Right renal cortex interstitium (tissue), 3 donors: ENCODE measurements at regions not wholly inside any gene's neighbourhood (a gene's known extent, or its start where the extent isn't known, plus 50 kb on each side); places are given as distances from the start of the nearest gene placed in this dataset.

ENCODE experiments used
- DNase-seq, 3 donors: peaks; one replicate each; pipeline ENCODE4 v3.0.0-alpha.2; 2013; ENCODE audit warnings: low read depth in 3 of 3, low spot score in 2 of 3

- no peak for DNase-seq
These were observed 61.1 kb upstream of the ARID5B start for GRCh38 chr10:61840403-61840802.

- DNase-seq: no peak
These were observed 60.1 kb upstream of the ARID5B start for GRCh38 chr10:61841338-61841875.

DNA sequence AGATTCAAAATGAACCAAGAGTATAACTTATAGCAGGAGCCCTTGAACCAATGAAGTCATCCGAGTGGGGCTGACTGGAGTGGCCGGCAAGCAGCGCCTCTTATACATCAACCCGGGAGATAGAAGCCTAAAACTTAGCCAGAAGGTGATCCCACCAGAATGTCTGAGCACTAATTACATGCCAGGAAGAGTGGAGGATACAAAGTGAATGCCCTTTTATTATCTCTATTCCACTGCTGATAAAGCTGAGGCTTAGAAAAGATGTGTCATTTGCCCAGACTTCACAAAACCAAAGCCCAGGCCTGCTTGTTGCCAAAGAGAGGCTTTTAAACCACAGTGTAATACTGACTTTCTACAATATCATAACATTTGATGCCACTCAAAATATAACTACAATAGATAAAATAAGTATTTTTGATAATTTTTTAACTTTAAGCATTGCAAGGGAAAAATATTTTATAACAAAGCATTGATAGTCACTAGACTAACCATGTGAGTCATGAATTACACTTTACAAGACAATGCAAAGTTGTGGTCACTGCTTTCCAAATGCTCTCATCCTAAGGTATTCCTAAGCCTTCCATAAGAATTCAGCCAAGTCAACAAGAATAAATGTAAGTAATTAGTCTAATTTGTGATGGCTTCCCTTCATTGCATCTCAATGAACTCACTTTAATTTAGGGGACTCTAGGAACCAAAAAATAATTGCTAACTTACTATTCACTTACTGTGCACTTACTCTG is 58.6 kb upstream of the ARID5B start:
- DNase-seq: no peak

- no peak for DNase-seq
These were observed 57.2 kb upstream of the ARID5B start for GRCh38 chr10:61844116-61844822.

- DNase-seq: no peak
These were observed 56.1 kb upstream of the ARID5B start for GRCh38 chr10:61845196-61845949.

- no peak for DNase-seq
These were observed 55.6 kb upstream of the ARID5B start for GRCh38 chr10:61845950-61846268.

DNA sequence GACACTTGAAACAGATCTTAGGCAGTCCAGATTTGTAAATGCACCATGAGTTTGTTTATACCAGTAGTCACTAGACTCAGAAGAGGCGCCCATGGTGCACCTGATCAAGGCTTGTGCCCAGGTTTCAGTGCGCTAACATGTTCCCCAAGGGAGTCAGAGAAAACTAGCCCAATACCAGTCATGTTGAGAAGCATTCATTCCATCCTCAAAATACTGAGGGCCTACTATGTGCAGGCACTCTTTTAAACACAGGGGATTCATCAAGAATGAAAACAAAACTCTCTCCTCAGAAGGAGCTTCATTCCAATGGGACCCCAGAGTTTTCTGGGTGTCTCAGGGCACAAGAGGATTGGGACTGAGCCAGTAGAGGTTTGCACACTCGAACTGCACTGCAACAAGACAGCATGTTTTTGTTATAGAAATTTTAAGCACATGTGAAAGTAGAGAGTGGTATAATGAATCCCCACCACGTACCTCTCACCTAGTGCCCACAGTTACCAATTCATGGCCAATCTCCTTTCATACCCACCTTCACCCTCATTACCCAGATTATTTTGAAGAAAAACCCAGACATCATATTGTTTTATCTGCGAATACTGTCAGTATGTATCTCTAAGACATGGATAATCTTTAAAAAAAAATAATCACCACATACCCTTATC is 55.0 kb upstream of the ARID5B start:
- DNase-seq: no peak

DNA sequence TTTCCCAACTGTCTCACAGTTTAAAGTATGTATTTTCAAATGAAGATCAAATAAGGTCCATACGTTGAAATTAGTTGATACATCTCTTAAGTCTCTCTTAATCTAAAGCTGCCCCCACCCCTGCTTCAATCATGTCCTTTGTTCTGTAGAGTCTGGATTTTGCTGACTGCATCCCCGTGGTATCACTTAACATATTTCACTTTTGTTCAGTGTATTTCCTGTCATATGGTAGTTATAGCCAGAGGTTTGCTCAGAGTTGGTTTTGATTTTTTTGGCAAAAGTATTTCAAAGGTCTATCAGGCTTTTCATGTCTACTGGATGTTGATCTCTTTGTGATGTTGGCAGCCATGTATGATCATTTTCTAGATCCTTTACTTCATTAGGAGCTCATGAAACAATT is 54.4 kb upstream of the ARID5B start:
- DNase-seq: no peak

DNA sequence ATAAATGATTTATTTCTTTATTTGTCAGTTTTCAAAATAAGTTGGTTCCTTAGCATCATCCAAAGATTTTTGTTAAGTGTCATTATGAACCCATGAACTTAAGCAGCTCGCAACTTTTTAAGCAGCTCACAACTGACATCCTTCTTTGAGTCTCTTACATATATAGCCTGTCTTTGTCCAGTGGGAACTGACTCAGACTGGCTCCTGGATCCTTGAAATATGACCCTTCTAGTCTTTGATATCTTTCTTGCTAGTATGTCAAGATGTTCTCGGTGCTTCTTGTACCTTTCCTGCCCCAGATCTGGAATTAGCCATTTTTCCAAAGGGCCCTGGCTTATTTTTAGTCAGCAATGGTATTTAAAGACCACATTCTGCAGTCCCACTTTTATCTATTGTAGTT is 53.9 kb upstream of the ARID5B start:
- DNase-seq: no peak

GRCh38 chr10:61850376-61850775 is 51.1 kb upstream of the ARID5B start:
- no peak for DNase-seq
